NCI-H1105 treated with DMSO at 0.1 percent for 48 hours (cell line): ENCODE measurements at regions not wholly inside any gene's neighbourhood (a gene's known extent, or its start where the extent isn't known, plus 50 kb on each side); places are given as distances from the start of the nearest gene placed in this dataset.
A peak's percentile ranks its signal among the peaks of the same experiment; 100 is the strongest.

Experiments
- DNase-seq: peaks from one replicate; lab custom pipeline; 2025; lab: John Stamatoyannopoulos, UW

- DNase-seq = no peak
These were observed 193.3 kb downstream of the HERPUD2 start for GRCh38 chr7:35501681-35502080.

GRCh38 chr7:35499226-35499625, 195.7 kb downstream of the HERPUD2 start:
- no peak for DNase-seq

- DNase-seq = no peak
These were observed 196.5 kb downstream of the HERPUD2 start for GRCh38 chr7:35498416-35498815.

GRCh38 chr7:35495844-35496243, 199.1 kb downstream of the HERPUD2 start:
- no peak for DNase-seq

- DNase-seq = no peak
These were observed 199.6 kb downstream of the HERPUD2 start for GRCh38 chr7:35495377-35495776.

- no peak for DNase-seq
These were observed 200.5 kb downstream of the HERPUD2 start for GRCh38 chr7:35494407-35494806.

GRCh38 chr7:35492451-35493175, 202.3 kb downstream of the HERPUD2 start:
- DNase-seq = no peak

- DNase-seq = no peak
These were observed 203.7 kb downstream of the HERPUD2 start for GRCh38 chr7:35491233-35491632.

- no peak for DNase-seq
These were observed 207.1 kb downstream of the HERPUD2 start for GRCh38 chr7:35487841-35488240.

- no peak for DNase-seq
These were observed 207.5 kb downstream of the HERPUD2 start for GRCh38 chr7:35487402-35487801.

GRCh38 chr7:35485436-35485835, 209.5 kb downstream of the HERPUD2 start:
- DNase-seq = no peak

GRCh38 chr7:35483568-35483967, 211.4 kb downstream of the HERPUD2 start:
- no peak for DNase-seq

- DNase-seq = no peak
These were observed 212.7 kb downstream of the HERPUD2 start for GRCh38 chr7:35482231-35482630.

GRCh38 chr7:35480806-35481205, 214.1 kb downstream of the HERPUD2 start:
- DNase-seq = no peak

- no peak for DNase-seq
These were observed 217.3 kb downstream of the HERPUD2 start for GRCh38 chr7:35477609-35478008.

GRCh38 chr7:35474100-35474499, 220.2 kb upstream of the TBX20 start:
- DNase-seq = no peak

- no peak for DNase-seq
These were observed 214.7 kb upstream of the TBX20 start for GRCh38 chr7:35468606-35469005.

GRCh38 chr7:35467456-35467978, 213.6 kb upstream of the TBX20 start:
- peak; percentile 54 for DNase-seq

- peak; percentile 98 for DNase-seq
These were observed 212.0 kb upstream of the TBX20 start for GRCh38 chr7:35465791-35466336.

- no peak for DNase-seq
These were observed 209.9 kb upstream of the TBX20 start for GRCh38 chr7:35463751-35464150.

- DNase-seq = no peak
These were observed 209.3 kb upstream of the TBX20 start for GRCh38 chr7:35463176-35463700.

- no peak for DNase-seq
These were observed 200.9 kb upstream of the TBX20 start for GRCh38 chr7:35454575-35455385.
